Esophagus (tissue), 2 donors: ENCODE measurements at regions not wholly inside any gene's neighbourhood (a gene's known extent, or its start where the extent isn't known, plus 50 kb on each side); places are given as distances from the start of the nearest gene placed in this dataset.
"Not testable (repeated sequence)": the region's sequence is repeated elsewhere in the genome, so short reads cannot be mapped to it uniquely, and the experiment has no call there.

Experiments used
- H3K27ac ChIP-seq, 2 donors: one replicate each; pipeline ENCODE4 v1.5.1; 2013; ENCODE audit warnings: low read depth in 2 of 2, mild to moderate bottlenecking in 2 of 2, inconsistent platforms in 1 of 2, low read length in 1 of 2, moderate library complexity in 1 of 2
- H3K27me3 ChIP-seq, 2 donors: one replicate each; pipeline ENCODE4 v1.6.1; 2013; ENCODE audit warnings: low read length in 2 of 2, control low read depth in 1 of 2, mild to moderate bottlenecking in 1 of 2; ENCODE audit not compliant: insufficient read depth in 2 of 2, control insufficient read depth in 1 of 2
- H3K36me3 ChIP-seq, 2 donors: one replicate each; pipeline ENCODE4 v1.6.1; 2013; ENCODE audit warnings: low read length in 1 of 2; ENCODE audit not compliant: control insufficient read depth in 2 of 2, insufficient read depth in 2 of 2
- H3K4me1 ChIP-seq, 2 donors: one replicate each; pipeline ENCODE4 v1.6.1; 2013; ENCODE audit warnings: low read length in 1 of 2; ENCODE audit not compliant: control insufficient read depth in 2 of 2, insufficient read depth in 2 of 2
- H3K4me3 ChIP-seq, 2 donors: one replicate each; pipeline ENCODE4 v1.5.1; 2013; ENCODE audit warnings: low read length in 2 of 2, mild to moderate bottlenecking in 2 of 2, low read depth in 1 of 2, moderate library complexity in 1 of 2
- H3K9me3 ChIP-seq, 2 donors: one replicate each; pipeline ENCODE4 v1.6.1; 2013; ENCODE audit warnings: mild to moderate bottlenecking in 2 of 2, low read depth in 1 of 2, low read length in 1 of 2, moderate library complexity in 1 of 2; ENCODE audit not compliant: control insufficient read depth in 2 of 2, insufficient read depth in 1 of 2
- whole genome bisulfite sequencing, 2 donors: extraction: QIAGEN DNeasy Blood & Tissue Kit; methylation state at CpG; one replicate each; pipeline ENCODE4 v1.1.7; 2013; 5-methylcytosine and 5-hydroxymethylcytosine counted together
- donor health status: healthy with polysubstance abuse.
- donor health status: Bipolar disorder and iron deficiency.

- no peaks in the 10 kb centered on the region for H3K36me3 ChIP-seq
- H3K4me1 ChIP-seq = no peaks in the 10 kb centered on the region
- no peak overlapping the region for H3K4me3 ChIP-seq
- WGBS, 2 donors = 63 to 64% methylated on average over 5 of the region's 5 CpGs
- H3K27me3 ChIP-seq = no peaks in the 10 kb centered on the region
- no peak overlapping the region for H3K27ac ChIP-seq
- no peaks in the 10 kb centered on the region for H3K9me3 ChIP-seq
Observed at GRCh38 chr6:9699888-9700287, 715.0 kb downstream of the TFAP2A start.

- Histone ChIP-seq H3K4me3 (no peak overlapping the region), H3K4me1 (no peaks in the 10 kb centered on the region), H3K36me3 (no peaks in the 10 kb centered on the region), H3K27me3 (no peaks in the 10 kb centered on the region), H3K27ac (no peak overlapping the region), H3K9me3 (no peaks in the 10 kb centered on the region)
- 76 to 79% methylated on average over 7 of the region's 7 CpGs for WGBS, 2 donors
Observed at GRCh38 chr6:9697263-9697931, 717.5 kb downstream of the TFAP2A start.

- Histone ChIP-seq H3K27me3 (no peaks in the 10 kb centered on the region), H3K4me3 (no peak overlapping the region), H3K27ac (no peak overlapping the region), H3K9me3 (no peaks in the 10 kb centered on the region), H3K4me1 (no peaks in the 10 kb centered on the region), H3K36me3 (no peaks in the 10 kb centered on the region)
Observed at GRCh38 chr6:9690388-9690787, 724.5 kb downstream of the TFAP2A start.

GRCh38 chr6:9680727-9681126, 734.1 kb downstream of the TFAP2A start:
- not testable (repeated sequence) for H3K27ac ChIP-seq, H3K36me3 ChIP-seq, H3K4me1 ChIP-seq, H3K4me3 ChIP-seq, H3K9me3 ChIP-seq, H3K27me3 ChIP-seq
- WGBS, 2 donors = 86 to 91% methylated on average over 6 of the region's 6 CpGs

- no peaks in the 10 kb centered on the region for H3K36me3 ChIP-seq
- H3K27me3 ChIP-seq = no peaks in the 10 kb centered on the region
- H3K4me1 ChIP-seq = no peaks in the 10 kb centered on the region
- no peaks in the 10 kb centered on the region for H3K9me3 ChIP-seq
- no peak overlapping the region for H3K27ac ChIP-seq
- WGBS, 2 donors = 63 to 71% methylated on average over 1 of the region's 1 CpG
- no peak overlapping the region for H3K4me3 ChIP-seq
Observed at GRCh38 chr6:9675122-9675521, 739.8 kb downstream of the TFAP2A start.

- no peaks in the 10 kb centered on the region for H3K9me3 ChIP-seq
- H3K4me3 ChIP-seq = no peak overlapping the region
- H3K4me1 ChIP-seq = no peaks in the 10 kb centered on the region
- WGBS, 2 donors = 59 to 67% methylated on average over 4 of the region's 4 CpGs
- H3K27ac ChIP-seq = no peak overlapping the region
- no peaks in the 10 kb centered on the region for H3K27me3 ChIP-seq
- no peaks in the 10 kb centered on the region for H3K36me3 ChIP-seq
Observed at GRCh38 chr6:9659848-9660247, 755.0 kb downstream of the TFAP2A start.

- WGBS, 2 donors = 50 to 82% methylated on average over 1 of the region's 1 CpG
- H3K9me3 ChIP-seq = no peaks in the 10 kb centered on the region
Observed at GRCh38 chr6:9657994-9658393, 756.9 kb downstream of the TFAP2A start.

GRCh38 chr6:9647599-9647998, 767.3 kb downstream of the TFAP2A start:
- Histone ChIP-seq H3K27me3 (no peaks in the 10 kb centered on the region), H3K4me3 (no peak overlapping the region), H3K36me3 (no peaks in the 10 kb centered on the region), H3K27ac (no peak overlapping the region), H3K4me1 (no peaks in the 10 kb centered on the region), H3K9me3 (no peaks in the 10 kb centered on the region)
- WGBS, 2 donors = 48 to 50% methylated on average over 1 of the region's 1 CpG

More at GRCh38 chr6:9657994-9658393, 756.9 kb downstream of the TFAP2A start:
- Histone ChIP-seq H3K4me1 (no peaks in the 10 kb centered on the region), H3K27me3 (no peaks in the 10 kb centered on the region), H3K27ac (no peak overlapping the region), H3K36me3 (no peaks in the 10 kb centered on the region), H3K4me3 (no peak overlapping the region)

GRCh38 chr6:9647071-9647445, 767.8 kb downstream of the TFAP2A start:
- Histone ChIP-seq H3K4me1 (no peaks in the 10 kb centered on the region), H3K27me3 (no peaks in the 10 kb centered on the region), H3K36me3 (no peaks in the 10 kb centered on the region), H3K9me3 (no peaks in the 10 kb centered on the region), H3K27ac (no peak overlapping the region), H3K4me3 (no peak overlapping the region)

GRCh38 chr6:9646342-9647070, 768.4 kb downstream of the TFAP2A start:
- no peaks in the 10 kb centered on the region for H3K36me3 ChIP-seq
- 63 to 71% methylated on average over 4 of the region's 4 CpGs for WGBS, 2 donors
- no peaks in the 10 kb centered on the region for H3K4me1 ChIP-seq
- H3K4me3 ChIP-seq = no peak overlapping the region
- H3K27me3 ChIP-seq = no peaks in the 10 kb centered on the region
- no peaks in the 10 kb centered on the region for H3K9me3 ChIP-seq
- H3K27ac ChIP-seq = no peak overlapping the region
